ENCODE measurements at regions not wholly inside any gene's neighbourhood (a gene's known extent, or its start where the extent isn't known, plus 50 kb on each side); places are given as distances from the start of the nearest gene placed in this dataset.

GRCh38 chr10:7070950-7071349 lies 339.9 kb downstream of the SFMBT2 start:
- TF ChIP-seq EP300 (IDR thresholded peaks at IDR 0.05; ENCODE audit: borderline replicate concordance): no peak
- TF ChIP-seq TAF1 (IDR thresholded peaks at IDR 0.05; ENCODE audit: low read depth): no peak
- TF ChIP-seq YY1 (IDR thresholded peaks at IDR 0.05; ENCODE audit: low read depth): no peak
- TF ChIP-seq ZBTB7A (IDR thresholded peaks at IDR 0.05; ENCODE audit: low read depth): no peak
- TF ChIP-seq MAX (IDR thresholded peaks at IDR 0.05): no peak
- no peak for TF ChIP-seq RAD21 (IDR thresholded peaks at IDR 0.05; ENCODE audit: low read depth)
- TF ChIP-seq NFIC (IDR thresholded peaks at IDR 0.05): no peak
- TF ChIP-seq EGR1 (IDR thresholded peaks at IDR 0.05): no peak
- TF ChIP-seq TEAD4 (IDR thresholded peaks at IDR 0.05): no peak
- no peak for TF ChIP-seq FOXM1 (IDR thresholded peaks at IDR 0.05; ENCODE audit: borderline replicate concordance, low read depth)
- TF ChIP-seq CEBPB (IDR thresholded peaks at IDR 0.05): no peak
- no peak for TF ChIP-seq TCF12 (IDR thresholded peaks at IDR 0.05; ENCODE audit: low read depth)
- TF ChIP-seq USF1 (IDR thresholded peaks at IDR 0.05): no peak
- no peak for TF ChIP-seq REST (IDR thresholded peaks at IDR 0.05; ENCODE audit: low read depth)
- no peak for TF ChIP-seq CREB1 (IDR thresholded peaks at IDR 0.05; ENCODE audit: low read depth)

GRCh38 chr10:7069706-7070105 lies 341.1 kb downstream of the SFMBT2 start:
- TF ChIP-seq EGR1 (IDR thresholded peaks at IDR 0.05) (no peak), TCF12 (IDR thresholded peaks at IDR 0.05; ENCODE audit: low read depth) (no peak), EP300 (IDR thresholded peaks at IDR 0.05; ENCODE audit: borderline replicate concordance) (no peak), CEBPB (IDR thresholded peaks at IDR 0.05) (no peak), USF1 (IDR thresholded peaks at IDR 0.05) (no peak), RAD21 (IDR thresholded peaks at IDR 0.05; ENCODE audit: low read depth) (no peak), TAF1 (IDR thresholded peaks at IDR 0.05; ENCODE audit: low read depth) (no peak), ZBTB7A (IDR thresholded peaks at IDR 0.05; ENCODE audit: low read depth) (no peak), YY1 (IDR thresholded peaks at IDR 0.05; ENCODE audit: low read depth) (no peak), NFIC (IDR thresholded peaks at IDR 0.05) (no peak), CREB1 (IDR thresholded peaks at IDR 0.05; ENCODE audit: low read depth) (no peak), REST (IDR thresholded peaks at IDR 0.05; ENCODE audit: low read depth) (no peak), FOXM1 (IDR thresholded peaks at IDR 0.05; ENCODE audit: borderline replicate concordance, low read depth) (no peak)

- TF ChIP-seq CEBPB (IDR thresholded peaks at IDR 0.05) (no peak), TAF1 (IDR thresholded peaks at IDR 0.05; ENCODE audit: low read depth) (no peak), USF1 (IDR thresholded peaks at IDR 0.05) (no peak), CREB1 (IDR thresholded peaks at IDR 0.05; ENCODE audit: low read depth) (no peak), NFIC (IDR thresholded peaks at IDR 0.05) (no peak), EGR1 (IDR thresholded peaks at IDR 0.05) (no peak), RAD21 (IDR thresholded peaks at IDR 0.05; ENCODE audit: low read depth) (no peak), EP300 (IDR thresholded peaks at IDR 0.05; ENCODE audit: borderline replicate concordance) (no peak), YY1 (IDR thresholded peaks at IDR 0.05; ENCODE audit: low read depth) (no peak), FOXM1 (IDR thresholded peaks at IDR 0.05; ENCODE audit: borderline replicate concordance, low read depth) (no peak), ZBTB7A (IDR thresholded peaks at IDR 0.05; ENCODE audit: low read depth) (no peak), MAX (IDR thresholded peaks at IDR 0.05) (no peak)
Measured at GRCh38 chr10:7056216-7056615, 354.6 kb downstream of the SFMBT2 start.

- TF ChIP-seq USF1 (IDR thresholded peaks at IDR 0.05) (peak; percentile 73), FOXM1 (IDR thresholded peaks at IDR 0.05; ENCODE audit: borderline replicate concordance, low read depth) (no peak)
Measured at GRCh38 chr10:7054915-7055314, 355.9 kb downstream of the SFMBT2 start.

- TF ChIP-seq NFIC (IDR thresholded peaks at IDR 0.05) (no peak), TEAD4 (IDR thresholded peaks at IDR 0.05) (no peak), YY1 (IDR thresholded peaks at IDR 0.05; ENCODE audit: low read depth) (no peak), FOXM1 (IDR thresholded peaks at IDR 0.05; ENCODE audit: borderline replicate concordance, low read depth) (no peak), ZBTB7A (IDR thresholded peaks at IDR 0.05; ENCODE audit: low read depth) (no peak), TCF12 (IDR thresholded peaks at IDR 0.05; ENCODE audit: low read depth) (no peak), USF1 (IDR thresholded peaks at IDR 0.05) (no peak), EP300 (IDR thresholded peaks at IDR 0.05; ENCODE audit: borderline replicate concordance) (no peak), REST (IDR thresholded peaks at IDR 0.05; ENCODE audit: low read depth) (no peak), MAX (IDR thresholded peaks at IDR 0.05) (no peak), TAF1 (IDR thresholded peaks at IDR 0.05; ENCODE audit: low read depth) (no peak), CEBPB (IDR thresholded peaks at IDR 0.05) (no peak), EGR1 (IDR thresholded peaks at IDR 0.05) (no peak), CREB1 (IDR thresholded peaks at IDR 0.05; ENCODE audit: low read depth) (no peak), RAD21 (IDR thresholded peaks at IDR 0.05; ENCODE audit: low read depth) (no peak)
Measured at GRCh38 chr10:7053195-7053594, 357.6 kb downstream of the SFMBT2 start.

Measured in Ishikawa (cell line).